ENCODE measurements at regions not wholly inside any gene's neighbourhood (a gene's known extent, or its start where the extent isn't known, plus 50 kb on each side); places are given as distances from the start of the nearest gene placed in this dataset.
"Not testable (repeated sequence)": the region's sequence is repeated elsewhere in the genome, so short reads cannot be mapped to it uniquely, and the experiment has no call there.

GRCh38 chr12:13924286-13924685 lies 57.1 kb downstream of the GRIN2B start:
- DNase-seq (ENCODE audit: low read depth in 2 of 2): no peak

GRCh38 chr12:13918897-13919296 lies 62.5 kb downstream of the GRIN2B start:
- no peak for DNase-seq (ENCODE audit: low read depth in 2 of 2)

GRCh38 chr12:13915096-13915495 lies 66.3 kb downstream of the GRIN2B start:
- no peak for DNase-seq (ENCODE audit: low read depth in 2 of 2)

- no peak for DNase-seq (ENCODE audit: low read depth in 2 of 2)
These were observed 68.0 kb downstream of the GRIN2B start for GRCh38 chr12:13913371-13913770.

- no peak for DNase-seq (ENCODE audit: low read depth in 2 of 2)
These were observed 69.4 kb downstream of the GRIN2B start for GRCh38 chr12:13911756-13912554.

- no peak for DNase-seq (ENCODE audit: low read depth in 2 of 2)
These were observed 75.6 kb downstream of the GRIN2B start for GRCh38 chr12:13905794-13906193.

GRCh38 chr12:13900718-13901117 lies 80.7 kb downstream of the GRIN2B start:
- no peak for DNase-seq (ENCODE audit: low read depth in 2 of 2)

GRCh38 chr12:13898387-13898786 lies 83.0 kb downstream of the GRIN2B start:
- not testable (repeated sequence) for DNase-seq (ENCODE audit: low read depth in 2 of 2)

- no peak for DNase-seq (ENCODE audit: low read depth in 2 of 2)
These were observed 83.6 kb downstream of the GRIN2B start for GRCh38 chr12:13897811-13898210.

- DNase-seq (ENCODE audit: low read depth in 2 of 2): no peak
These were observed 85.3 kb downstream of the GRIN2B start for GRCh38 chr12:13896063-13896626.

GRCh38 chr12:13891902-13892301 lies 89.5 kb downstream of the GRIN2B start:
- DNase-seq (ENCODE audit: low read depth in 2 of 2): no peak

GRCh38 chr12:13890943-13891342 lies 90.5 kb downstream of the GRIN2B start:
- DNase-seq (ENCODE audit: low read depth in 2 of 2): no peak

- no peak for DNase-seq (ENCODE audit: low read depth in 2 of 2)
These were observed 93.5 kb downstream of the GRIN2B start for GRCh38 chr12:13887779-13888388.

GRCh38 chr12:13882176-13882575 lies 99.2 kb downstream of the GRIN2B start:
- DNase-seq (ENCODE audit: low read depth in 2 of 2): no peak

GRCh38 chr12:13880613-13881012 lies 100.8 kb downstream of the GRIN2B start:
- DNase-seq (ENCODE audit: low read depth in 2 of 2): no peak

GRCh38 chr12:13875744-13876143 lies 105.7 kb downstream of the GRIN2B start:
- DNase-seq (ENCODE audit: low read depth in 2 of 2): no peak

- no peak for DNase-seq (ENCODE audit: low read depth in 2 of 2)
These were observed 111.1 kb downstream of the GRIN2B start for GRCh38 chr12:13870255-13870654.

GRCh38 chr12:13864081-13864673 lies 117.2 kb downstream of the GRIN2B start:
- peak; percentile 5 to 17 for DNase-seq (ENCODE audit: low read depth in 2 of 2)

GRCh38 chr12:13857750-13858149 lies 123.7 kb downstream of the GRIN2B start:
- no peak for DNase-seq (ENCODE audit: low read depth in 2 of 2)

- DNase-seq (ENCODE audit: low read depth in 2 of 2): no peak
These were observed 127.9 kb downstream of the GRIN2B start for GRCh38 chr12:13853471-13853870.

GRCh38 chr12:13851828-13852227 lies 129.6 kb downstream of the GRIN2B start:
- no peak for DNase-seq (ENCODE audit: low read depth in 2 of 2)

GRCh38 chr12:13849456-13849855 lies 131.9 kb downstream of the GRIN2B start:
- DNase-seq (ENCODE audit: low read depth in 2 of 2): no peak

GRCh38 chr12:13843841-13844240 lies 137.6 kb downstream of the GRIN2B start:
- no peak for DNase-seq (ENCODE audit: low read depth in 2 of 2)

Data from fibroblast of skin of left biceps (primary cell).